NCI-H446 treated with DMSO at 0.1 percent for 48 hours (cell line): ENCODE measurements at regions not wholly inside any gene's neighbourhood (a gene's known extent, or its start where the extent isn't known, plus 50 kb on each side); places are given as distances from the start of the nearest gene placed in this dataset.
"Not testable (repeated sequence)": the region's sequence is repeated elsewhere in the genome, so short reads cannot be mapped to it uniquely, and the experiment has no call there.

ENCODE experiments used
- DNase-seq: peaks from one replicate; lab custom pipeline; 2025; lab: John Stamatoyannopoulos, UW

GRCh38 chr16:50449800-50450199 is 81.0 kb upstream of the BRD7 start:
- DNase-seq: no peak

GRCh38 chr16:50448981-50449380 is 80.2 kb upstream of the BRD7 start:
- no peak for DNase-seq

- no peak for DNase-seq
These were observed 79.7 kb upstream of the BRD7 start for GRCh38 chr16:50448522-50448921.

GRCh38 chr16:50447386-50447785 is 78.6 kb upstream of the BRD7 start:
- DNase-seq: not testable (repeated sequence)

GRCh38 chr16:50446861-50447260 is 78.1 kb upstream of the BRD7 start:
- no peak for DNase-seq

- no peak for DNase-seq
These were observed 77.1 kb upstream of the BRD7 start for GRCh38 chr16:50445621-50446555.

GRCh38 chr16:50444526-50444925 is 75.7 kb upstream of the BRD7 start:
- no peak for DNase-seq

- no peak for DNase-seq
These were observed 73.4 kb upstream of the BRD7 start for GRCh38 chr16:50442221-50442620.

GRCh38 chr16:50441486-50442157 is 72.8 kb upstream of the BRD7 start:
- DNase-seq: no peak

- no peak for DNase-seq
These were observed 72.2 kb upstream of the BRD7 start for GRCh38 chr16:50440991-50441390.

- DNase-seq: no peak
These were observed 71.7 kb upstream of the BRD7 start for GRCh38 chr16:50440531-50440930.

- no peak for DNase-seq
These were observed 69.1 kb upstream of the BRD7 start for GRCh38 chr16:50437769-50438437.

- no peak for DNase-seq
These were observed 67.5 kb upstream of the BRD7 start for GRCh38 chr16:50436271-50436670.

- no peak for DNase-seq
These were observed 66.2 kb upstream of the BRD7 start for GRCh38 chr16:50434872-50435478.

GRCh38 chr16:50430076-50430475 is 61.3 kb upstream of the BRD7 start:
- no peak for DNase-seq

- no peak for DNase-seq
These were observed 60.0 kb upstream of the BRD7 start for GRCh38 chr16:50428742-50429141.

- DNase-seq: no peak
These were observed 59.3 kb upstream of the BRD7 start for GRCh38 chr16:50428116-50428515.

GRCh38 chr16:50427107-50427506 is 58.3 kb upstream of the BRD7 start:
- DNase-seq: no peak

- no peak for DNase-seq
These were observed 56.9 kb upstream of the BRD7 start for GRCh38 chr16:50425648-50426047.

GRCh38 chr16:50425044-50425443 is 56.3 kb upstream of the BRD7 start:
- DNase-seq: no peak

- no peak for DNase-seq
These were observed 54.1 kb upstream of the BRD7 start for GRCh38 chr16:50422926-50423325.

- DNase-seq: no peak
These were observed 50.3 kb upstream of the BRD7 start for GRCh38 chr16:50419116-50419515.
